ENCODE measurements at regions not wholly inside any gene's neighbourhood (a gene's known extent, or its start where the extent isn't known, plus 50 kb on each side); places are given as distances from the start of the nearest gene placed in this dataset.

DNA sequence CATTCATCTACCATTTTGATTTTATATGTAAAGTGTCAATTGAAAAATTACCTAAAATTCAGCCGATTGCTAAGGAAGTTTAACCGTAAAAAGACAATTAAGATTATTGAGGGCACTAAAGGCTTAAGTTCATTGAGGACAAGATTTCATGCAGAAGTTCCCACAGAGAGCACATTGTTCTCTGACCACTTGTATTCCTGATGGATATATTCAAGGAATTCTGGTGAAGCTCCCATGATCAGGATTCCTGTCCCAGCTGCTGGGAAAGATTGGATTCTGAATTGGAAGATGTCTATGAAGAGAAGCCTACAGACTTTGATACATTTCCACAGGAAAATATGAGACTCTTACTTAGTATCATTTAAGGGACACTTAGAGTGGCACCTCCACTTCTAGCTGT is 209.2 kb upstream of the KCTD3 start:
- WGBS (ENCODE audit: insufficient coverage, insufficient replicate concordance, low lambda C conversion rate, missing lambda C conversion rate): 75% methylated on average over 2 of the region's 2 CpGs
- intact Hi-C loops (cut with micrococcal nuclease; ENCODE audit: unreplicated experiment) (no loop called here), in situ Hi-C loops (cut with MboI) (no loop called here)
- no peak overlapping the region for H3K9ac ChIP-seq (ENCODE audit: control insufficient read depth, insufficient read depth, low read length)
- H2AFZ ChIP-seq (ENCODE audit: control insufficient read depth, low read depth, low read length): no peak overlapping the region
- FAIRE-seq (no peak), DNase-seq (ENCODE audit: low read depth, low spot score) (no peak), ATAC-seq (no peak)
- H4K20me1 ChIP-seq (ENCODE audit: control insufficient read depth, insufficient read depth): no peaks in the 10 kb centered on the region
- POLR2A ChIA-PET: no interaction called here
- H3K4me3 ChIP-seq: no peak overlapping the region
- H3K4me1 ChIP-seq (ENCODE audit: control insufficient read depth, insufficient read depth, low read length): no peaks in the 10 kb centered on the region
- RAD21 ChIA-PET (ENCODE audit: unreplicated experiment): no interaction called here
- H3K27me3 ChIP-seq (replicated peaks in 1 of 2; ENCODE audit: control insufficient read depth in 2 of 2, insufficient read depth in 2 of 2, low read length in 1 of 2): no peaks in the 10 kb centered on the region
- SMC1A ChIA-PET (ENCODE audit: uncharacterized antibody, unreplicated experiment): no interaction called here
- BruUV-seq (replicated peaks): no TSS peak
- CTCF ChIA-PET: interaction anchor here (1.0 kb wide), 1 partner anchor 9 kb away, joined by 3 read pairs; no protein-coding TSS in a partner anchor
- H3K4me2 ChIP-seq (ENCODE audit: control insufficient read depth, insufficient read depth): no peak overlapping the region
- no peaks in the 10 kb centered on the region for H3K36me3 ChIP-seq (ENCODE audit: control insufficient read depth in 2 of 2, insufficient read depth in 2 of 2, low read length in 1 of 2)
- no peaks in the 10 kb centered on the region for H3K79me2 ChIP-seq (ENCODE audit: control insufficient read depth, insufficient read depth, low read length)
- H3K27ac ChIP-seq (ENCODE audit: control insufficient read depth, insufficient read depth): no peak overlapping the region
- H3K9me3 ChIP-seq (replicated peaks; ENCODE audit: control insufficient read depth, insufficient read depth, low read length): no peaks in the 10 kb centered on the region
- TF ChIP-seq CUX1 (IDR thresholded peaks at IDR 0.05; ENCODE audit: insufficient replicate concordance, low read depth, low read length) (no peak), SUZ12 (IDR thresholded peaks at IDR 0.05; ENCODE audit: unreplicated experiment) (no peak), TCF12 (IDR thresholded peaks at IDR 0.05; ENCODE audit: low read depth, low read length) (no peak), YBX1 (IDR thresholded peaks at IDR 0.05) (no peak), MXI1 (IDR thresholded peaks at IDR 0.05; ENCODE audit: low read depth, low read length) (no peak), CEBPB (IDR thresholded peaks at IDR 0.05; ENCODE audit: borderline replicate concordance in 1 of 2, low read depth in 2 of 2, low read length in 2 of 2) (no peak), ZNF274 (IDR thresholded peaks at IDR 0.05; ENCODE audit: insufficient read depth, insufficient read length) (no peak), TCF3 (IDR thresholded peaks at IDR 0.05; ENCODE audit: borderline replicate concordance, insufficient read depth, low read depth, low read length) (no peak), ZNF24 (IDR thresholded peaks at IDR 0.05) (no peak), NFYA (IDR thresholded peaks at IDR 0.05; ENCODE audit: borderline replicate concordance, low read depth, low read length) (no peak), FOXM1 (IDR thresholded peaks at IDR 0.05; ENCODE audit: low read depth, low read length) (no peak), MEF2B (IDR thresholded peaks at IDR 0.05; ENCODE audit: partially characterized antibody, poor library complexity, severe bottlenecking) (no peak), ZNF687 (IDR thresholded peaks at IDR 0.05) (no peak), CBFB (IDR thresholded peaks at IDR 0.05; ENCODE audit: low read depth) (no peak)
- TF ChIP-seq, protein P1, sequence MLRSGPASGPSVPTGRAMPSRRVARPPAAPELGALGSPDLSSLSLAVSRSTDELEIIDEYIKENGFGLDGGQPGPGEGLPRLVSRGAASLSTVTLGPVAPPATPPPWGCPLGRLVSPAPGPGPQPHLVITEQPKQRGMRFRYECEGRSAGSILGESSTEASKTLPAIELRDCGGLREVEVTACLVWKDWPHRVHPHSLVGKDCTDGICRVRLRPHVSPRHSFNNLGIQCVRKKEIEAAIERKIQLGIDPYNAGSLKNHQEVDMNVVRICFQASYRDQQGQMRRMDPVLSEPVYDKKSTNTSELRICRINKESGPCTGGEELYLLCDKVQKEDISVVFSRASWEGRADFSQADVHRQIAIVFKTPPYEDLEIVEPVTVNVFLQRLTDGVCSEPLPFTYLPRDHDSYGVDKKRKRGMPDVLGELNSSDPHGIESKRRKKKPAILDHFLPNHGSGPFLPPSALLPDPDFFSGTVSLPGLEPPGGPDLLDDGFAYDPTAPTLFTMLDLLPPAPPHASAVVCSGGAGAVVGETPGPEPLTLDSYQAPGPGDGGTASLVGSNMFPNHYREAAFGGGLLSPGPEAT (IDR thresholded peaks at IDR 0.05; ENCODE audit: low read depth): no peak
